KBM-7 (cell line): ENCODE measurements at regions not wholly inside any gene's neighbourhood (a gene's known extent, or its start where the extent isn't known, plus 50 kb on each side); places are given as distances from the start of the nearest gene placed in this dataset.
A peak's percentile ranks its signal among the peaks of the same experiment; 100 is the strongest.

Experiments used
- DNase-seq: peaks from one replicate; pipeline ENCODE4 v3.0.0-alpha.2; 2015
- in situ Hi-C: fragments of 300-500 bp; cut with MboI; formaldehyde crosslinking; loops from 2 replicates; pipeline ENCODE4 v1.14.3; 2020; ENCODE audit warnings: low sequenced_read_pairs, low pct_unique_long_range_greater_than_20kb, mixed read lengths

DNA sequence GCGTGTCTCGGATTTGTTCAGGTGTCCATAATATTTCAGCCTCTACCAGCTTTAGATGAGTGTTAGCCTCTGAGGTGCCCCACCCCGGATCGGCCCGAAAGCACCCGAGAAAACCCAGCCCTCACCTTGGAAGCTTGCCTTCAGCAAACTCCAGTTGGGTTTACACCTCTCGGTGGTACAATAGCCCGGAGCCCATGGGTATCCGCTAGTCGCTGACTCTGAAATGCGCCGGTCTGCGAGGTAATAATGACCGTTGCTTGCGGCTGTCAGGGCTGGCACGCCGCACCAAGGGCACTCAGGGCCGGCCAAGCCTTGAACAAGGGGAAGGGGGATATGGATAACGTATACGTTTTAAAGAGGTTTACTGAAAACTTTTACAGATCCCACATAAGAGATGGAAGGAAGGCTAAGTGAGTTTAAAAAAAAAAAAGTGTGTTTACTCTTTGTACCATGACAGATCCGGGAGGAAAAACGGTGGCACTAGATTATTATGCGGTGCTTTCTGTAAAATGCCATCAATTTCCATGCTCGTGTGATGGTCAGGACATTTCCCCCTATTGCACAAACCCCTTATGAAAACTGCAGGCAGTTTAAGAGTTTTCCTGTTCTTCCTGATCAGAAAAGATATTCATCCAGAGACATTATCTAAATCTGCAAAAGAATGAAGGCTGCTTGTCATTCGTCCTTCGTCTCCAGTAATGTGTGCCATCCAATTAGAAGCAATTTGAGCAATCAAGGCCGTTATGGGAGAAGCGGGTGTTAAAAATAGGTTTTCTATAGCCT lies 124.2 kb downstream of the TMEM161B start:
- DNase-seq, result no peak
- in situ Hi-C loops, result no loop called here

GRCh38 chr5:88143693-88144218 lies 124.9 kb downstream of the TMEM161B start:
- in situ Hi-C loops, result no loop called here
- no peak for DNase-seq

DNA sequence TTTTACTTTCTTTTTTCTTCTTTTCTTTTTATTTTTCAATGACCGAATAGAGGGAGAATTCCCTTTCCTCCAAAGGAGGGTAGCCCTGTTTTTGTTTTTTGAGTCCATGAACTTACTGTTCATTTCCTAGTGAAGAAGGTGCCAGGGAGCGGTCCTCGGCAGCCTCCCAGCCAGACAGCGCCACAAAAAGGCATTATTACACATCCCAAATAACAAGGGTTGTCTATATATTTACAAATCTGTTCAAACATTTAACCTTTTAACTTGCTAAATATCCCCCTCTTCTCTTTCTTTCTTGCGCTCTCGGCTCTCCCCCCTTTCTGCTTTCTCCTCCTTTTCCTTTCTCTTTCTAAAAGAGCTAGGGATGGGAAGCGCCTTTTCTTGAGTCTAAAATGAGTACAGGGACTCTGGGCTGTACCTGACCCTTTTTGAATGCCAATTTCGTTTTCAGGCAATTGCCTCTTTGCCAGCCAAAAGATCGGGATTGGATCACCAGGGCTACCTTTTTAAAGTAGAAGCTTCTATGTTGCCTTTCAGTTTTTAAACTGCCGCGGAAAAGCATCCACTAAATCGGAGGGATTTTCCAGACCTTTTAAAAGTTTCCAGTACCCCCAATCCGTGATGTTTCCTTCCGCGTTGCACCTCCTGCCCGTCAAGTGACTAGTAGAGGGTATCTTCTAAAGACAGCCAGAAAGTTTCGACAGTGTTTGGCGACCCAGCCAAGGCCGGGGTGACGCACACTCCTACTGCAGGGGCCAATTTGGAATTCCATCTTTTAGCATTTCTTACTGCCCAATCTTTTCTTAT lies 125.6 kb downstream of the TMEM161B start:
- in situ Hi-C loops, result no loop called here
- peak; percentile 11 for DNase-seq

GRCh38 chr5:88142636-88142885 lies 126.1 kb downstream of the TMEM161B start:
- in situ Hi-C loops, result no loop called here
- DNase-seq, result peak; percentile 19

GRCh38 chr5:88140856-88141752 lies 127.5 kb downstream of the TMEM161B start:
- DNase-seq, result peak; percentile 99
- in situ Hi-C loops, result no loop called here

- DNase-seq, result no peak
- in situ Hi-C loops, result no loop called here
These were observed 128.2 kb downstream of the TMEM161B start for GRCh38 chr5:88140396-88140855.

DNA sequence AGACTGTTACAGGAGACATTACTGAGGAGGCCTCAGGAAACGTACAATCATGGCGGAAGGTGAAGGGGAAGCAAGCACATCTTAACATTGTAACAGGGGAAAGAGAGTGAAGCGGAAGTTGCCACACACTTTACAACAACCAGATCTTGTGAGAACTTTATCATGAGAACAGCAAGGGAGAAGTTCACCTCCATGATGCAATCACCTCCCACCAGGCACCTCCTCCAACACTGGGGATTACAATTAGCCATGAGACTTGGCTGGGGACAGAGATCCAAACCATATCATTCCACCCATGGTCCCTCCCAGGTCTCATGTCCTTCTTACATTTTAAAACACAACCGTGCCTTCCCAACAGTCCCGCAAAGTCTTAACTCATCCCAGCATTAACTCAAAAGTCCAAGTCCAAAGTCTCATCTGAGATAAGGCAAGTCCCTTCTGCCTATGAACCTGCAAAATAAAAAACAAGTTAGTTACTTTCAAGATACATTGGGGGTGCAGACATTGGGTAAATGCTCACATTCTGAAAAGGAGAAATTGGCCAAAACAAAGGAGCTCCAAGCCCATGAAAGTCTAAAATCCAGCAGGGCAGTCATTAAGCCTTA lies 138.3 kb downstream of the TMEM161B start:
- no peak for DNase-seq
- in situ Hi-C loops, result no loop called here

GRCh38 chr5:88128813-88129212 lies 139.8 kb downstream of the TMEM161B start:
- in situ Hi-C loops, result no loop called here
- DNase-seq, result no peak

DNA sequence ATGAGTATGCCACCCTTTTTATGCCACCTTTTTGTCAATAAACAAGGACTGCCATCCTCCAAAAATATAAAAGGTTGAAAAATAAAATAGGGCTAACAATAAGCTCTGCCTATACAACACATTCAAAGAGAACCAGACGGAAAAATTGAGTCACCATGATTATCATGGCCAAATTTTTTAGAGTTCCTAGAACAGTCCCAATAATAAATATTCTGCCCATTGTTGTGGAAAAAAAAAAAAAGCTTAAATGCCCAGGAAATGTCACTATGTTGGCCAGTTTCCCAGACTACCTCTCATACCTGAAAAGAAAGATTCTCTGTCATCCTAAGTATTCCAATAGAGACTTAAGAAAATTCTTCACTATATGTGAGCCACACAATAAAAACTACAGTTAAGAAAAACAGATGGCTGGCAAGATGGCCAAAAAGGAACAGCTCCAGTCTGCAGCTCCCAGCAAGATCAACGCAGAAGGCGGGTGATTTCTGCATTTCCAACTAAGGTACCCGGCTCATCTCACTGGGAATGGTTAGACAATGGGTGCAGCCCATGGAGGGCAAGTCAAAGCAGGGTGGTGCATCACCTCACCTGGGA lies 149.0 kb downstream of the TMEM161B start:
- in situ Hi-C loops, result no loop called here
- no peak for DNase-seq

DNA sequence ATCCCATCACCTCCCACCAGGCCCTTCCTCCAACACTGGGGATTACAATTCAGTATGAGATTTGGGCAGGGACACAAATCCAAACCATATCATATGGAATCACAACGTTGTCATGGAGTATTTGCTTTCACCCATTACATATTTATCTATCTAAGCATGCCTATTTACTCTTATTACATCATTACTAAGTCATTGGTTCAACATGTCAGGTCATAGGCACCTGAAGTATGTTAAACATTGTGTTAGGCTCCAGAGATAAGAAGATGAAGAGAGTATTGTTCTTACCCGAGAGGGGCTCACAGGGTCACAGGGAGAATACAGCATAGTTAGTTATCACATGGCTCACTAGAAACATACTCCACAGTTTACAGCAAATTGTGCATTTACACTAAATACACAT lies 150.5 kb downstream of the TMEM161B start:
- in situ Hi-C loops, result no loop called here
- no peak for DNase-seq

DNA sequence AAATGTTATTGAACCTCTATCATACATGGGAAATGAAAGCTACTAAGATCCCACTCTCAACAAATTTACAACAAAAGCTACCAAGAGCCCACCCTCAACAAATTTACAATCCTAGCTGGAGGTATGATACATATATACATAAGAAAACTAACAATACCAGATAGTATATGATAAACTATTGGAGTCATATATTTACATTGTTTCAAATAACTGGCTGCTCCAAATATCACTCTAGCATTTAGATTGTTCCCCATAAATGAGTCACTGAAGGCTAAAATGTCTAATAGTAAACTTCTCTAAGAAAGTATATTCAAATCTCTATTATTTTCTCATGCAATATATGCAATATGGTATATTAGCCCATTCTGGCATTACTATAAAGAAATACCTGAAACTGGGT lies 151.1 kb downstream of the TMEM161B start:
- DNase-seq, result no peak
- in situ Hi-C loops, result no loop called here

GRCh38 chr5:88116396-88116795 lies 152.2 kb downstream of the TMEM161B start:
- no peak for DNase-seq
- in situ Hi-C loops, result no loop called here

- in situ Hi-C loops, result no loop called here
- DNase-seq, result no peak
These were observed 153.4 kb downstream of the TMEM161B start for GRCh38 chr5:88115211-88115610.

DNA sequence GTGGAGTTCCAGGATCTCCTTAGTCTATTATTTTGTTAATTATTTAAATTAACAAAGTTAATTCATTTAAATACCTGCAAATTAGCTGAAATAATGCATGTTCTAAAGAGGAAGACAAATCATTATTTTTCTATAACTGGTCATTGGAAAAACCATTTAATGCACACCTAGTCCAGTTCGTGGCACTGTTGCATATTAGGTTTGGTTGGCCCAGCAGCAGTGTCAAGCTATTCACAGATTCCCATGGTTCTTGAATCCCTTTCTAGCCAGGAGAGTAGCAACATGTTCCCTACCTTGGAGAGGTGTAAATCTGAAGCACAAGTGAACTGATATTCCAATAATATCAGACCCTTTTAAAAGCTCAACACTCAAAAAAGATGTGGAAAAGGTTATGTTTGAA lies 155.2 kb downstream of the TMEM161B start:
- in situ Hi-C loops, result no loop called here
- no peak for DNase-seq

DNA sequence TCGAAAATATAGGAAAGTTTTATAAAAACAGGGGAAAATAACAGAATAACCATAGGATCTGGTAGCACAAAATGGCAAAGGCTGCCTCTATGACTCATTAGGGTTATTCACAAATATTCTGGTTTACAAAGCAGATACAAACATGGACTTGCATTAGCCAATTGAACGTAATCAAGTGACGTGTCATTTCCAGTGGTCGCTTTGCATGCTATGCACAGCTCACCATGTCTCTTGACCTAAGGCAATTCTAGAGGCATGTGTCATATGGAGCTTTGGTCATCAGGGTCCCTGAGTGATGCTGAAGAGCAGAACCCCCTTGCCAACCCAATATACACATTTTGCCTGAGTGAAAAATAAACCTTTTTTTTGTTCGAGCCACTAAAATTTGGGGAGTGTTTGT lies 158.8 kb downstream of the TMEM161B start:
- in situ Hi-C loops, result no loop called here
- no peak for DNase-seq

DNA sequence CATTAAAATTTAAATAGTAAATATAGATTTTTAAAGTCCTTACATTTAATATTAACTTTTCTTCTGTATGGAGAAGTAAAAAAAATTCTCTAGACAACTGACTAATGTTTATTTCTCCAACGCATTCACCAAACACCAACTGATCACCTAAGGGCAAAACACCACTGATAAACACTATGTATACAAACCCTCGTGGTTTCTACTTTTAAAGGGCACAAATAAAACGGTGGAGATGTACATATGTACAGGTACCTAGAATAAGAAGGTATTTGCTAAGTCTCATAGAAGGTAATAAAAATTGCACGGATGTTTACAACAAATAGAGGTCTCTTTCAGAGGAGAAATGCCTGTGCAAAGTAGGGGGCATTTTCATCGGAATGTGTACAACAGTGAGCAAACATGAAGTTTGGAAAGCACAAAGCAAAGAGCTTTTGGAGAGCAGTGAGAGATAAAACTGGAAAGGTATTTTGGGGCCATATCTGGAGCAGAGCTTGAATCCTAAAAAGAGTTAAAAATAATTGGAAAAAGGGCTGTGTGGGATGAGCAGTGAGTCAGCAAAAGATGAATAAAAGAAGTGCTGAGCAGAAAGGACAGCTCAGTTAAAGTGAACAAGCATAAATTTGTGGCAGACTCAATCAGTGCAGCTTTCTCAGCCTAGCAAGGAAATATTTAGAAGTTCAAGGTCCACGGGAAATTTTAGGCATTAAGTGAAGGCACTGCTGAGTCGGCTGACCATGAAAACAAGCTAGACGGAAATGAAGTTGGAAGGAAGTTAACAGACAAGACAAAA lies 160.0 kb downstream of the TMEM161B start:
- no peak for DNase-seq
- in situ Hi-C loops, result no loop called here

- in situ Hi-C loops, result no loop called here
- DNase-seq, result no peak
These were observed 173.6 kb downstream of the TMEM161B start for GRCh38 chr5:88094906-88095496.

- in situ Hi-C loops, result no loop called here
These were observed 174.2 kb downstream of the TMEM161B start for GRCh38 chr5:88094403-88094802.

More at GRCh38 chr5:88094403-88094802, 174.2 kb downstream of the TMEM161B start:
- DNase-seq, result no peak
